BE2C (cell line): ENCODE measurements at regions not wholly inside any gene's neighbourhood (a gene's known extent, or its start where the extent isn't known, plus 50 kb on each side); places are given as distances from the start of the nearest gene placed in this dataset.

ENCODE experiments used
- DNase-seq: peaks from one replicate; pipeline ENCODE4 v3.0.0-alpha.2; 2020
- H3K27me3 ChIP-seq: fragments of 250-450 bp; sonication (Bioruptor Pico); 2 replicates; pipeline ENCODE4 v1.5.1; 2020; ENCODE audit warnings: mild to moderate bottlenecking
- H3K36me3 ChIP-seq: fragments of 250-450 bp; sonication (Bioruptor Pico); 2 replicates; pipeline ENCODE4 v1.5.1; 2020; ENCODE audit warnings: mild to moderate bottlenecking
- H3K4me1 ChIP-seq: fragments of 250-450 bp; sonication (Bioruptor Pico); 2 replicates; pipeline ENCODE4 v1.5.1; 2020
- H3K4me3 ChIP-seq: 2 replicates; pipeline ENCODE4 v1.5.1; 2011; ENCODE audit warnings: low read depth, low read length
- H3K9me3 ChIP-seq: fragments of 250-450 bp; sonication (Bioruptor Pico); 2 replicates; pipeline ENCODE4 v1.5.1; 2020
- TF ChIP-seq, protein P1 (sequence below): IDR thresholded peaks from 2 replicates; pipeline ENCODE4 v1.5.1; 2012; ENCODE audit warnings: mild to moderate bottlenecking, low read depth, low read length

DNA sequence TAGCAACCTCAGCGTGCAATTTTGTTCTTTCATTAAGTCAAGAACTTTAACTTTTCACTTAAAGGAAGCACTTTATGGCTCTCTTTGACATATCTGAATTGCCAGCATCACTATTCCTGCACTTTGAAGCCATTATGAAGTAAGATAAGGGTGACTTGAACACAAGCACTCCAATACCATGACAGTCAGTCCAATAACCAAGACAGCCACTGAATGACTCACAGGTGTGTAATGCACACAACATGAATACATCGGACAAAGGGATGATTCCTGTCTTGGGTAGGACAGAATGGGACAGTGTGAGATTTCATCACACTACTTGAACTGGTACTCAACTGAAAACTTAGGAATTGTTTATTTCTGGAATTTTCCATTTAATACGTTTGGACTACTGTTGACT lies 233.7 kb upstream of the IPO5 start:
- Histone ChIP-seq H3K9me3 (no peaks in the 10 kb centered on the region), H3K4me3 (no peak overlapping the region), H3K36me3 (no peaks in the 10 kb centered on the region), H3K27me3 (peaks cover 11% of the 10 kb centered on the region), H3K4me1 (no peaks in the 10 kb centered on the region)
- TF ChIP-seq, protein P1, sequence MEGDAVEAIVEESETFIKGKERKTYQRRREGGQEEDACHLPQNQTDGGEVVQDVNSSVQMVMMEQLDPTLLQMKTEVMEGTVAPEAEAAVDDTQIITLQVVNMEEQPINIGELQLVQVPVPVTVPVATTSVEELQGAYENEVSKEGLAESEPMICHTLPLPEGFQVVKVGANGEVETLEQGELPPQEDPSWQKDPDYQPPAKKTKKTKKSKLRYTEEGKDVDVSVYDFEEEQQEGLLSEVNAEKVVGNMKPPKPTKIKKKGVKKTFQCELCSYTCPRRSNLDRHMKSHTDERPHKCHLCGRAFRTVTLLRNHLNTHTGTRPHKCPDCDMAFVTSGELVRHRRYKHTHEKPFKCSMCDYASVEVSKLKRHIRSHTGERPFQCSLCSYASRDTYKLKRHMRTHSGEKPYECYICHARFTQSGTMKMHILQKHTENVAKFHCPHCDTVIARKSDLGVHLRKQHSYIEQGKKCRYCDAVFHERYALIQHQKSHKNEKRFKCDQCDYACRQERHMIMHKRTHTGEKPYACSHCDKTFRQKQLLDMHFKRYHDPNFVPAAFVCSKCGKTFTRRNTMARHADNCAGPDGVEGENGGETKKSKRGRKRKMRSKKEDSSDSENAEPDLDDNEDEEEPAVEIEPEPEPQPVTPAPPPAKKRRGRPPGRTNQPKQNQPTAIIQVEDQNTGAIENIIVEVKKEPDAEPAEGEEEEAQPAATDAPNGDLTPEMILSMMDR: no peak
- DNase-seq: no peak

DNA sequence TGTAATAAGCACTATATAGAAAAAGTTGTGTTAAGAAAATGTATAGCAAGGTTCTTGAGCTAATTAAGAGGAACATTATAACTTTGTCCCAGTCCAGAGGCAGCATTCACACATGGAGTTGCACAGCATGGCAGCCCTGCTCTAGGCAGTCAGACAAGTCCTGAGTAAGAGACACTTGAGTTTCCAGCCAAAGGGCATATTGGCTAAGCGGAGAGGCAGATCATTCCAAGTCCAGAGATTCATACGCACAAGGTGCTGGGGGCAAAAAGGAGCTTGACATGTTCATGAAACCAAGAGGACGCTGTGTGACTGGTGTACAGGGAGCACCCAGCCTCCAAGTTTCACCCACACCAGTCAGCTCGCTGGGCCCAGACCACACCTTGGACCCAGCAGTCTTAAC lies 232.6 kb upstream of the IPO5 start:
- H3K27me3 ChIP-seq: peaks cover 11% of the 10 kb centered on the region
- H3K4me3 ChIP-seq: no peak overlapping the region
- DNase-seq: no peak
- no peaks in the 10 kb centered on the region for H3K4me1 ChIP-seq
- H3K9me3 ChIP-seq: no peaks in the 10 kb centered on the region
- H3K36me3 ChIP-seq: no peaks in the 10 kb centered on the region
- TF ChIP-seq, protein P1: no peak

DNA sequence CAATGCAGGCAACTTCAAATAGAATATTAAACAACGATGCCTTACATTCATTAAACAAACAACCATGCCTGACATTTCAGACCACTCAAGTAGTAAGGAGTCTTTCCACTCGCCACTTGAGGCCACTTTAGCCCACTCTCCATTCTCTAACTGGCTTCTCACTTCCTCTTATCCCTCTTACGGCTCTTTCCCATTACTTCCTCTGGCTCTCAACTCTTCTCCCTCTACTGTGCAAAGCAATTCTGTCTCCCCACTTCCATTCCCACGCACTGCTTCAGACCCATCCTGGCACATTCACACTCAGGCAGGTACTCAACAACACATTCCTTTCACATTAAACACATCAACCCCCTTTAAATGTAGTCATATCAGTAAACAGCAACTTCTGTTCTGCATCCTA lies 229.8 kb upstream of the IPO5 start:
- Histone ChIP-seq H3K4me3 (no peak overlapping the region), H3K4me1 (no peaks in the 10 kb centered on the region), H3K27me3 (peaks cover 6% of the 10 kb centered on the region), H3K9me3 (no peaks in the 10 kb centered on the region), H3K36me3 (no peaks in the 10 kb centered on the region)
- no peak for DNase-seq
- TF ChIP-seq, protein P1: no peak

DNA sequence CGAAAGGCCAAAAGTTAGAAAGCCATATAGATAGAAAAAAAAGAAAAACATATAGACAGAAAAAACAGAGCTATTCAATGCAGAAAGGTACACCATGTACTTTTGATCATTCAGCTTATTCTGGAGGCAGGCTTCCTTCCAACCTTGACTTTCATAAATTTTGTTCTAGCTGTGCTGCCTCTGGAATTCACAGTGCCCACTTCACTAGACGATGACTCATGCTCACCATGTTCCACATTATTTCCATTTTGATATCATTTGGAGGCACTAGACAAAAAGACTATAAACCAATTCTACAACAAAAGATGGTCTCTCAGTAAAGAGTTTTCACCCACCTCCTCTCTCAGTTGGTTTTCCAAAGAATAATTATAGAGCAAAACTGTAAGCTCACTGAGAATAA lies 229.0 kb upstream of the IPO5 start:
- DNase-seq: no peak
- no peaks in the 10 kb centered on the region for H3K4me1 ChIP-seq
- H3K36me3 ChIP-seq: no peaks in the 10 kb centered on the region
- H3K27me3 ChIP-seq: peaks cover 5% of the 10 kb centered on the region
- H3K9me3 ChIP-seq: no peaks in the 10 kb centered on the region
- TF ChIP-seq, protein P1: no peak
- H3K4me3 ChIP-seq: no peak overlapping the region

DNA sequence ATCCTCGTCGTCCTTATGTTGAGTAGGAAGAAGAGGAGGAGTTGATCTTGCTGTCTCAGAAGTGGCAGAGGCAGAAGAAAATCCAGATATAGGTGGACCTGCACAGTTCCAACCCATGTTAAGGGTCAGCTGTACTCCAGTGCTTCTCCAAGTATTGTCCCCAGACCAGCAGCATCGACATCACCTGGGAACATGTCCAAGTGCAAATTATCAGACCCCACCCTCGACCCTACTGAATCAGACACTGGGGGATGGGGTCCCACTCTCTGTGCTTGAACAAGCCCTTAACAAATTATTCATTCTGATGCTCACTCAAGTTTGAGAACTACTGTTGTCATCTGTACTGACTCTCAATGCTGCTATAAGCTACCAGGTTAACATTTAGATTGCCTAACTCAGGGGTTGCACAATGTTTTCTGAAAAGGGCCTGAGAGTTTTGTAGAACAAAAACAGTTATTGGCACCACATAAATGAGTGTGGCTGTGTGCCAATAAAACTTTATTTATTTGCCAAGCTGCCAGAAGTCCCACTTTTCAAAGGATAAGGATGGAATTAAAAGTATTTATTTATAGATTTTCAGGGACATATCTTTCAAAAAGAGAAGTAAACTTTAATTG lies 226.7 kb upstream of the IPO5 start:
- Histone ChIP-seq H3K27me3 (peaks cover 5% of the 10 kb centered on the region), H3K9me3 (no peaks in the 10 kb centered on the region), H3K4me1 (no peaks in the 10 kb centered on the region), H3K4me3 (no peak overlapping the region), H3K36me3 (no peaks in the 10 kb centered on the region)
- no peak for DNase-seq
- TF ChIP-seq, protein P1: no peak

DNA sequence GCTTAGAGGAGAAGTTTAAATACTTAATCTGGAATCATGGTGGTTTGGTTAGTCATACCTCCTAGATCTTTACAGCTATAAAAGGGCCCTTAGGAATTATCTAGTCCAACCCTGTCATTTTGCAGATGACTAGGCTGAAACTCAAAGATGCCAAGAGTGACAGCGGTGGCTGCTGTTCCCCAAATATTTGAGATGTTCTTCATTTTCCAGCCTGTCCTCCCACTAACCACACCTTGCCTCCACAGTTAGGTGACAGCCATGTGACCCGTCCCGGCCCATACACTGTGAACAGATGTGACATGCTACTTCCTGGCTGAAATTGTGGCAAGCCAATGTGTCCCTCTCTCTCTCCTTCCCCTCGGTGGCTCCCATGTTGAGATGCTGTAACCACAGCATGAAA lies 225.5 kb upstream of the IPO5 start:
- Histone ChIP-seq H3K36me3 (no peaks in the 10 kb centered on the region), H3K4me3 (no peak overlapping the region)
- TF ChIP-seq, protein P1: no peak

More for the DNA sequence above, 225.5 kb upstream of the IPO5 start:
- Histone ChIP-seq H3K27me3 (peaks cover 5% of the 10 kb centered on the region), H3K9me3 (no peaks in the 10 kb centered on the region), H3K4me1 (no peaks in the 10 kb centered on the region)
- DNase-seq: no peak
